Eye (tissue), 1 donor: ENCODE measurements at regions not wholly inside any gene's neighbourhood (a gene's known extent, or its start where the extent isn't known, plus 50 kb on each side); places are given as distances from the start of the nearest gene placed in this dataset.

Experiments used
- DNase-seq: peaks from one replicate; pipeline ENCODE4 v3.0.0-alpha.2; 2015

DNA sequence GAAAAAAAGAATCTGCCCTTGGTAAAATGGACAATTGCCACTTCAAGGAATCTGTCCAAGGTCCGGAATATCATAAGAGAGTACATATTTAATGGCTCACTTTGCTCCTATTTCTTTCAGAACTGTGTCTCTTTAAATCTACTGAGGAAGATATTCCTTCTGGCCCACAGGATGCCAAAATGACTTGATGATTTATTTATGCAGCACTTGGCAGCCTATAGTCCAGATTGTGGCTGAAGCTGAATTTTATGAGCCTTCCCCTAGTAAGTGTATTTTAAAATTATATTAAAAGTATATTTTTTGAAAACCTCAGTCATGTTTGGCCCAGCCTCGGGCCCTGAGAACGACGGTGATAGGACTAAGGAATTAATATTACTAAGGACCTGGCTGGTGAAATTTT lies 465.1 kb upstream of the HNRNPA3 start:
- DNase-seq: no peak

- no peak for DNase-seq
Measured at GRCh38 chr2:176747928-176748327, 464.7 kb upstream of the HNRNPA3 start.

DNA sequence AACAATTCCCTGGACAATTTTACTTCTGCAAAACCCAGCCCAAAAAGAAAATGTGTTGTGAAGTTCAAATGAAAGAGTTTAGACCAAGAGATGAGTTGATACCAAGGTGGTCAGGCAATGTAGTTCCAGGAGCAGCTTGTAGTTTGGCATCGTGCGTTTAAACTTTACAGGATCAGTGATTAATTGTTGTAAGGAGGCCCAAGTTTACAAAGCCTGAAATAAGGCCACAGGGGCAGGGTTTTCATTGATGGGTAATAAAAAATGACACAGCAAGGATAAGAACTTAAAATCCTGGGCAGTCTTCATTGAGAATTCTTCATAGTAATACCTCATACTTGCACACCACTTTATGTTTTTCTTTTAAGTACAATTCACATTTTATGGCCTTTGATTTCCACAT lies 463.9 kb upstream of the HNRNPA3 start:
- no peak for DNase-seq

- DNase-seq: no peak
Measured at GRCh38 chr2:176751314-176752227, 461.0 kb upstream of the HNRNPA3 start.

DNA sequence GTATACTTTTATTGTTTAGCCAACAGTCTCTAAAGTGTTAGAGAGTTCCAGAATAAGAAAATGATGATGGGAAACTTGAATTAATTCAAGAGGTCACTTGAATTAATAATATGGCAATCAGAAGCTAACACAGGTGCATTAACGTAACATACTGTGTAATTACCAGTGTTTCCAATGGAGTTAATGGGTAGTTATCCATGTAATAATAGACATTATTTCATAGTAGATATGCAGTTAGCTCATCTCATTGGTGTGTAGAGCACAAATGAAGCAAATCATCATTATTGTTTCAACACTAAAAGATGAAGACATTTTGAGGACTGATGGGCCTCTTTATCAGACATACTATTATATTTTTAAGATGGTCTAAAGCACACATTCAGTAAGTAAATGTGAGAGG lies 460.3 kb upstream of the HNRNPA3 start:
- DNase-seq: no peak

GRCh38 chr2:176753205-176753604 lies 459.4 kb upstream of the HNRNPA3 start:
- DNase-seq: no peak

GRCh38 chr2:176753752-176754474 lies 458.7 kb upstream of the HNRNPA3 start:
- DNase-seq: peak; percentile 11

- DNase-seq: no peak
Measured at GRCh38 chr2:176755537-176756135, 457.0 kb upstream of the HNRNPA3 start.

- no peak for DNase-seq
Measured at GRCh38 chr2:176758426-176758825, 454.2 kb upstream of the HNRNPA3 start.

- DNase-seq: no peak
Measured at GRCh38 chr2:176760439-176760838, 452.2 kb upstream of the HNRNPA3 start.

DNA sequence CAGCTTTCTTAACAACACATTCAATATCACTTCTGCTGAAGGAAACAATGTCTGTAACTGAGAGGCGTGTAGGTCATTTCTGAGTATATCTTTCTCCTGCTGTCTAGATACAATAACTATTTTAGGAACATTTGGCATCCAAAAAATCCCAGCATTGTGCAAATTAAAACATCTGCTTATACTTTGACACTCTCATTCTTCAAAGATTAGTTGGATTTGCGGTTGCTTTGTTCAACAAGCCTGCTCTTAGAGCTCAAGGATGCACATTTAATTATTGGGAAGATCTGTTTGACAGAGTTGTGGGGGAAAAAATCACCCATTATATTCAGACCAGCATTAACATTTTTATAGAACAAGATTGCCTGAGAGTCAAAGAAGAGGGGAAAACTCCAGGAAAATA lies 449.5 kb upstream of the HNRNPA3 start:
- no peak for DNase-seq

GRCh38 chr2:176763851-176764404 lies 448.7 kb upstream of the HNRNPA3 start:
- no peak for DNase-seq

GRCh38 chr2:176764921-176765320 lies 447.7 kb upstream of the HNRNPA3 start:
- no peak for DNase-seq

- no peak for DNase-seq
Measured at GRCh38 chr2:176766005-176766404, 446.6 kb upstream of the HNRNPA3 start.

GRCh38 chr2:176768185-176768584 lies 444.4 kb upstream of the HNRNPA3 start:
- no peak for DNase-seq

GRCh38 chr2:176769021-176769420 lies 443.6 kb upstream of the HNRNPA3 start:
- no peak for DNase-seq

- DNase-seq: no peak
Measured at GRCh38 chr2:176769499-176770370, 442.9 kb upstream of the HNRNPA3 start.

DNA sequence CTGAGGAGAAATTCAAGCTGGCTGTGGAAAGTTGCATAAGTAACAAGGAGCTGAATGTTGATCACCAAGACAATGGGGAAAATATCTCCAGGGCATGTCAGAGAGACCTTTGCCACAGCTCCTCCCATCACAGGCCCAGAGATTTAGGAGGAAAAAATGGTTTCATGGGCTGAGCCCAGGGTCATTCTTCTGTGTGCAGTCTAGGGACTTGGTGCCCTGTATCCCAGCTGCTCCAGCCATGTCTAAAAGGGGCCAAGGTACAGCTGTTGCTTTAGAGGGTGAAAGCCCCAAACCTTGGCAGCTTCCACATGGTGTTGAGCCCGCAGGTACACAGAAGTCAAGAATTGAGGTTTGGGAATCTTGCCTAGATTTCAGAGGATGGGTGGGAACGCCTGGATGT lies 439.8 kb upstream of the HNRNPA3 start:
- DNase-seq: no peak

- peak; percentile 16 for DNase-seq
Measured at GRCh38 chr2:176774766-176775451, 437.7 kb upstream of the HNRNPA3 start.

DNA sequence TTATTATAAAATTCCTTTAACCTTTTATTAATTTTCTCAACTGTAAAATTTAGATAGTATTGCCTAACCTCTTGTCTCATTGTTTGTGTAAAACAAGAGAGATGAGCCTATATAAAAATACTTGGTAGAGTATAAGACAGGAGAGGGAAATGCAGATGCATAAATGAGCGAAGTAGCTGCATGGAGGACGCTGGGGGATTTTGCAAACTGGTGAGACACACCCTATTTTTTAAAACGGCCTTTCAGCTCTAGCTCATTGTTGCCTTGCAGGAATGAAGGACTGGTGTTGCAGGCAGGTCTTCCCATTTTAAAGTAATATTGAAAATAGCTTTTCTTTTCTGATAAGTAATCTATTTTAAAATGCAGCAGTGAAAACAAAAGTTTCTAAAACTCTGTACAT lies 435.3 kb upstream of the HNRNPA3 start:
- no peak for DNase-seq

GRCh38 chr2:176779917-176780316 lies 432.7 kb upstream of the HNRNPA3 start:
- no peak for DNase-seq

GRCh38 chr2:176780348-176780747 lies 432.2 kb upstream of the HNRNPA3 start:
- DNase-seq: no peak
